ENCODE measurements at regions not wholly inside any gene's neighbourhood (a gene's known extent, or its start where the extent isn't known, plus 50 kb on each side); places are given as distances from the start of the nearest gene placed in this dataset.

GRCh38 chr6:140463312-140463710 is 1088.9 kb upstream of the CITED2 start:
- TF ChIP-seq CTCF (IDR thresholded peaks at IDR 0.05; ENCODE audit: low read length), result no peak
- TF ChIP-seq EZH2 (optimal IDR thresholded peaks at IDR 0.05; ENCODE audit: low read depth, low read length), result no peak
